ENCODE measurements at regions not wholly inside any gene's neighbourhood (a gene's known extent, or its start where the extent isn't known, plus 50 kb on each side); places are given as distances from the start of the nearest gene placed in this dataset.

GRCh38 chr12:60981473-60981872, 1278.7 kb upstream of the USP15 start:
- Histone ChIP-seq H3K4me1 (no peaks in the 10 kb centered on the region), H3K27me3 (no peaks in the 10 kb centered on the region), H3K27ac (no peak overlapping the region), H3K4me3 (no peak overlapping the region), H3K9me3 (no peaks in the 10 kb centered on the region), H3K36me3 (no peaks in the 10 kb centered on the region)
- TF ChIP-seq POLR2AphosphoS5 (IDR thresholded peaks at IDR 0.05) (no peak), CTCF (IDR thresholded peaks at IDR 0.05) (no peak), POLR2A (IDR thresholded peaks at IDR 0.05) (no peak)
- DNase-seq (ENCODE audit: low spot score in 2 of 2): no peak
- intact Hi-C loops (cut with DNase I; ENCODE audit: low total_unique reads): no loop called here

- Histone ChIP-seq H3K4me3 (no peak overlapping the region), H3K9me3 (no peaks in the 10 kb centered on the region), H3K4me1 (no peaks in the 10 kb centered on the region), H3K27ac (no peak overlapping the region), H3K36me3 (no peaks in the 10 kb centered on the region), H3K27me3 (no peaks in the 10 kb centered on the region)
- TF ChIP-seq POLR2AphosphoS5 (IDR thresholded peaks at IDR 0.05): no peak
- TF ChIP-seq CTCF (IDR thresholded peaks at IDR 0.05): no peak
- TF ChIP-seq POLR2A (IDR thresholded peaks at IDR 0.05): no peak
- no peak for DNase-seq (ENCODE audit: low spot score in 2 of 2)
- intact Hi-C loops (cut with DNase I; ENCODE audit: low total_unique reads): no loop called here
Observed at GRCh38 chr12:60992087-60992486, 1268.1 kb upstream of the USP15 start.

- DNase-seq (ENCODE audit: low spot score in 2 of 2): no peak
- H3K27me3 ChIP-seq: no peaks in the 10 kb centered on the region
- no peaks in the 10 kb centered on the region for H3K36me3 ChIP-seq
- H3K27ac ChIP-seq: no peak overlapping the region
- H3K9me3 ChIP-seq: peaks cover 0 to 7% of the 10 kb centered on the region in 2 donors
- no peaks in the 10 kb centered on the region for H3K4me1 ChIP-seq
- H3K4me3 ChIP-seq: no peak overlapping the region
- intact Hi-C loops (cut with DNase I; ENCODE audit: low total_unique reads): no loop called here
- TF ChIP-seq CTCF (IDR thresholded peaks at IDR 0.05): no peak
- no peak for TF ChIP-seq POLR2AphosphoS5 (IDR thresholded peaks at IDR 0.05)
- no peak for TF ChIP-seq POLR2A (IDR thresholded peaks at IDR 0.05)
Observed at GRCh38 chr12:60995256-60995825, 1264.9 kb upstream of the USP15 start.

- Histone ChIP-seq H3K4me1 (no peaks in the 10 kb centered on the region), H3K27me3 (no peaks in the 10 kb centered on the region), H3K4me3 (no peak overlapping the region), H3K9me3 (peaks cover 0 to 19% of the 10 kb centered on the region in 2 donors), H3K36me3 (no peaks in the 10 kb centered on the region), H3K27ac (no peak overlapping the region)
- TF ChIP-seq CTCF (IDR thresholded peaks at IDR 0.05): no peak
- no peak for TF ChIP-seq POLR2AphosphoS5 (IDR thresholded peaks at IDR 0.05)
- no peak for TF ChIP-seq POLR2A (IDR thresholded peaks at IDR 0.05)
- DNase-seq (ENCODE audit: low spot score in 2 of 2): no peak
- intact Hi-C loops (cut with DNase I; ENCODE audit: low total_unique reads): no loop called here
Observed at GRCh38 chr12:60997869-60998378, 1262.3 kb upstream of the USP15 start.

GRCh38 chr12:61009192-61009591, 1251.0 kb upstream of the USP15 start:
- H3K36me3 ChIP-seq: no peaks in the 10 kb centered on the region
- DNase-seq (ENCODE audit: low spot score in 2 of 2): no peak
- no peak for TF ChIP-seq POLR2A (IDR thresholded peaks at IDR 0.05)
- no peak for TF ChIP-seq CTCF (IDR thresholded peaks at IDR 0.05)
- TF ChIP-seq POLR2AphosphoS5 (IDR thresholded peaks at IDR 0.05): no peak
- H3K27ac ChIP-seq: no peak overlapping the region
- no peak overlapping the region for H3K4me3 ChIP-seq
- no peaks in the 10 kb centered on the region for H3K27me3 ChIP-seq
- no peaks in the 10 kb centered on the region for H3K9me3 ChIP-seq
- intact Hi-C loops (cut with DNase I; ENCODE audit: low total_unique reads): no loop called here
- H3K4me1 ChIP-seq: no peaks in the 10 kb centered on the region

Measured in breast epithelium (tissue), 4 donors.